ENCODE measurements at regions not wholly inside any gene's neighbourhood (a gene's known extent, or its start where the extent isn't known, plus 50 kb on each side); places are given as distances from the start of the nearest gene placed in this dataset.

GRCh38 chr12:114483996-114484395, 78.1 kb upstream of the TBX5 start:
- WGBS, 2 donors, result 74 to 85% methylated on average over 3 of the region's 3 CpGs
- TF ChIP-seq POLR2A (IDR thresholded peaks at IDR 0.05), result no peak
- TF ChIP-seq CTCF (IDR thresholded peaks at IDR 0.05), result no peak
- H3K4me3 ChIP-seq (ENCODE audit: low read depth, poor library complexity, severe bottlenecking), result no peak overlapping the region
- intact Hi-C loops (cut with DNase I; ENCODE audit: low total_unique reads), result no loop called here
- DNase-seq (ENCODE audit: low spot score in 2 of 2), result no peak

- intact Hi-C loops (cut with DNase I; ENCODE audit: low total_unique reads), result no loop called here
- no peak overlapping the region for H3K4me3 ChIP-seq (ENCODE audit: low read depth, poor library complexity, severe bottlenecking)
- WGBS, 2 donors, result 5 to 10% methylated on average over 6 of the region's 6 CpGs
- DNase-seq (ENCODE audit: low spot score in 2 of 2), result no peak
- TF ChIP-seq CTCF (IDR thresholded peaks at IDR 0.05) (no peak), POLR2A (IDR thresholded peaks at IDR 0.05) (no peak)
These were observed 75.2 kb upstream of the TBX5 start for GRCh38 chr12:114481200-114481535.

- TF ChIP-seq CTCF (IDR thresholded peaks at IDR 0.05) (no peak), POLR2A (IDR thresholded peaks at IDR 0.05) (no peak)
- DNase-seq (ENCODE audit: low spot score in 2 of 2), result no peak
- peak overlapping the region; percentile 10 for H3K4me3 ChIP-seq (ENCODE audit: low read depth, poor library complexity, severe bottlenecking)
- WGBS, 2 donors, result 4% methylated on average over 33 to 34 of the region's 34 CpGs
- intact Hi-C loops (cut with DNase I; ENCODE audit: low total_unique reads), result no loop called here
These were observed 74.6 kb upstream of the TBX5 start for GRCh38 chr12:114480337-114481199.

GRCh38 chr12:114479831-114480230, 73.9 kb upstream of the TBX5 start:
- TF ChIP-seq POLR2A (IDR thresholded peaks at IDR 0.05) (no peak), CTCF (IDR thresholded peaks at IDR 0.05) (no peak)
- peak overlapping the region; percentile 10 for H3K4me3 ChIP-seq (ENCODE audit: low read depth, poor library complexity, severe bottlenecking)
- no peak for DNase-seq (ENCODE audit: low spot score in 2 of 2)
- WGBS, 2 donors, result 4 to 8% methylated on average over 22 of the region's 22 CpGs
- intact Hi-C loops (cut with DNase I; ENCODE audit: low total_unique reads), result no loop called here

- WGBS, 2 donors, result 33 to 60% methylated on average over 5 of the region's 5 CpGs
- TF ChIP-seq CTCF (IDR thresholded peaks at IDR 0.05), result no peak
- no peak for TF ChIP-seq POLR2A (IDR thresholded peaks at IDR 0.05)
- no peak overlapping the region for H3K4me3 ChIP-seq (ENCODE audit: low read depth, poor library complexity, severe bottlenecking)
- no peak for DNase-seq (ENCODE audit: low spot score in 2 of 2)
- intact Hi-C loops (cut with DNase I; ENCODE audit: low total_unique reads), result no loop called here
These were observed 72.9 kb upstream of the TBX5 start for GRCh38 chr12:114478865-114479264.

GRCh38 chr12:114477989-114478395, 72.0 kb upstream of the TBX5 start:
- no peak for DNase-seq (ENCODE audit: low spot score in 2 of 2)
- intact Hi-C loops (cut with DNase I; ENCODE audit: low total_unique reads), result no loop called here
- no peak overlapping the region for H3K4me3 ChIP-seq (ENCODE audit: low read depth, poor library complexity, severe bottlenecking)
- WGBS, 2 donors, result 30 to 35% methylated on average over 5 of the region's 5 CpGs
- no peak for TF ChIP-seq CTCF (IDR thresholded peaks at IDR 0.05)

Data from lower leg skin (tissue), 4 donors.